Inferior parietal cortex (tissue), 1 donor: ENCODE measurements at regions not wholly inside any gene's neighbourhood (a gene's known extent, or its start where the extent isn't known, plus 50 kb on each side); places are given as distances from the start of the nearest gene placed in this dataset.
"Not testable (repeated sequence)": the region's sequence is repeated elsewhere in the genome, so short reads cannot be mapped to it uniquely, and the experiment has no call there.

ENCODE experiments used
- DNase-seq: peaks from one replicate; pipeline ENCODE4 v3.0.0-alpha.2; 2016; ENCODE audit errors: extremely low spot score

DNA sequence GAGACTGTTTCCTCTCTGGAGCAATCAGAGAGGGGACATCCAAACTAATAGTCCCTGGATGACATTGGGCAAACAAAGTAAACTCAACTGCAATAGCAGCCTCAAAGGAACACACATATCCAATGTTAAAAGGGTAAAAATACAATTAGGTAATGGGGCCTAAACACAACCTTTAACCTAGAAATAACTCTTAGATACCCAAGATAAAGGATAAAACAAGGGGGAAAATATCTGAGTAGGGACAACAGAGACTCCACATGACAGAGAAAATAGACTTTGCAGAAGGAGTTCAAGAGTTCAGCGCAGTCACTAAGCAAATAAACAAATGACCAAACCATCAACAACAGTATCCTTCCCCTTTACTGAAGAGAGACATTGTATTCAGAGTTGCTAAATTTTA is 149.3 kb downstream of the FBXO4 start:
- DNase-seq, result no peak

DNA sequence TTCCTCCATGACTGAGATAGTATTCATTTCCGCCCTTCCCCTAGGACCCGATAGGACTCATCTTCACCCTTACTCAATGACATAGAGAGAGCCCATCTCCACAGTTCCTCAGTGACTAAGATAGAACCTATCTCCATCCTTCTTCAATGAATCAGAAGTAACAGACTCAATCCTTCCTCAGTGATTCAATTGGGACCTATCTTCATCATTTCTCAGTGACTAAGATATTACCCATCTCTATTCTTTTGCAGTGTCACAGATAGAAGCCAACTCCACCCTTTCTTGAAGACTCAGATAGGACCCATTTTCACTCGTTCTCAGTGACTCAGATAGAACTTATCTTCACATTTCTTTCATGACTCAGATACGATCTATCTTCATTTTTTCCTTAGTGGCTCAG is 164.6 kb downstream of the FBXO4 start:
- no peak for DNase-seq

DNA sequence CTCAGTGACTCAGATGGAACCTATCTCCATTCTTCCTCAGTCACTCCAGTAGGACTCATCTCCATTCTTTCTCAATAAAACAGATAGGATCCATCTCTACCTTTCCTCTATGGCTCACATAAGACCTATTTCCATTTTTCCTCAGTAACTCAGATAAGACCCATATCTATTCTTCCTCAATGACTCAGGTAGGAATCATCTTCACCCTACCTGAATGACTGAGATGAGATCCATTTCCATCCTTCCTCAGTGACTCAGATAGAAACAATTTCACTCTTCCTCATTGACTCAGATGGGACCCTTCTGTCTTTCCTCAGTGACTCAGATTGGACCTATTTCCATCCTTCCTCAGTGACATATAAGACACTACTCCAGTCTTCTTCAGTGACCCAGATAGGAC is 165.1 kb downstream of the FBXO4 start:
- no peak for DNase-seq

DNA sequence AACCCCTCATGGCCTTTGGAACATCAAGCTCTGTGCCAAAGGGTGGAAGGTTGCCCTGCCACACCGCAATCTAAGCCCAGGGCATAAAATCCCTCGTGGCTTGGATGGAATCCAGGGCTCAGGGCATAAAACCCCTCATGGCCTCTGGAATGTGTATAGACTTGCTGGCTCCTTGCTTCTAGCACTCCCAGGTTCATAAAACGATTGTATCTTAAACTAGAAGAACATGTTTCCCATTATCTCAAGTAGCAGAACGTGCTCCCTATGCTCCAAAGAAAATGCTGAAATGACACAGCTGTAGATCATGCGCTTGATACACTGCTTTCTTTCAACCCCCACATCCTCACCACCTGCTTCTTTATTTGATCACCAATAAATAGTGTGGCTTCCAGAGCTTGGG is 174.8 kb downstream of the FBXO4 start:
- DNase-seq, result not testable (repeated sequence)

DNA sequence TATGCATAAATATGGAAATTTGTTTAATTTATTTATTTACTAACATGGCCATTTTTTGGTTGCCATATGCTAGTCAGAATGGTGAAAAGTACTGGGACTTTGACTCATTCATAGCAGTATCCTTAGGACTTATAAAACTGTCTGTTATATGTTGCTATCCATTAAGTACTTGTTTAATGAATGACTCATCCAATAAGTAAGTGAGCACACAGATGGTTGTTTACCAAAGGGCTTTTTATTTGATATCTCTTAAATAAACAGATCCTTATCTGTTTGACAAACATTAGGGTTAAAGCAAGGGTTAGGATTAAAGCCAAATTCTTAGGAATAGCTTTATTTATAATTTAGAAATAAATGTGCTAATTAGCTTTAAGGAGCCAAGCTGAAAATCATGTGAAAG is 183.4 kb downstream of the FBXO4 start:
- no peak for DNase-seq

DNA sequence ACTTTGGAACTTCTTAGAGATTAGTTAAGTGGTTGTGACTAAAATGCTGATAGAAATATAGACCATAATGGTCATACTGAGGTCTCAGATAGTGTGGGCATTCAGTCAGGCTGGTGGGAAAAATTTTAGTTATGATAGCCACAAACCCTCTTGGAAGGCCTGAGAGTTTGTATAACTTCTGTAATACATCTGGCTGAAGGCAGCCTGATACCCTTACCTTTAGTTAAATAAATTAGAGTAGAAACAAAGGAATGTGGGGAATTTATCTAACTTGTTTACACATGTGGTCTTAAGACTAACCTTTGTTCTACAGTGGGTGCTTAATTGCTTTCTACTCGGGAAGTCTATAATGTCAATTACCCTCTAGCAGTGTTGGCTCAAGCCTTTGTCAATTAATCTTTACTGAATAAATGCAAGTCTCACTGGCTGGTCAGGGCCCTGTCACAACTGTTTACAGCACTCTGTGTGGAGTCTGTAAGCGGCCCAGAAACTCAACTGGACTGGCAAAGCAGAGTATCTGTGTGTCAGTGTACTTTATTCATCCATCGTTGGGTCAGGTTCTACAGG is 184.0 kb downstream of the FBXO4 start:
- no peak for DNase-seq

DNA sequence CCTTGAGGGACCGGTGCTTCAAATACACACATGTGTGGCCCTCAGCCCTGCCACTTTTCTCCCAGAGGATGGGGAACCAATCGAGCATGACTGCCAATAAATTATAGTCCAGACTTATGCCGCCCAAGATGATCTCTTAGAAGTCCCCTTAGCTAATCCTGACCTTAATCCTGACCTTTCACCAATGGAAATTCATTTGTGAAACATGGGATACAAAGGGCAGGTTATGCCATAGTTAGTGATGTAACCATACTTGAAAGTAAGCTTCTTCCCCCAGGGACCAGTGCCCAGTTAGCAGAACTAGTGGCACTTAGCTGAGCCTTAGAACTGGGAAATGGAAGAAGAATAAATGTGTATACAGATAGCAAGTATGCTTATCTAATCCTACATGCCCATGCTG is 190.6 kb downstream of the FBXO4 start:
- DNase-seq, result not testable (repeated sequence)

DNA sequence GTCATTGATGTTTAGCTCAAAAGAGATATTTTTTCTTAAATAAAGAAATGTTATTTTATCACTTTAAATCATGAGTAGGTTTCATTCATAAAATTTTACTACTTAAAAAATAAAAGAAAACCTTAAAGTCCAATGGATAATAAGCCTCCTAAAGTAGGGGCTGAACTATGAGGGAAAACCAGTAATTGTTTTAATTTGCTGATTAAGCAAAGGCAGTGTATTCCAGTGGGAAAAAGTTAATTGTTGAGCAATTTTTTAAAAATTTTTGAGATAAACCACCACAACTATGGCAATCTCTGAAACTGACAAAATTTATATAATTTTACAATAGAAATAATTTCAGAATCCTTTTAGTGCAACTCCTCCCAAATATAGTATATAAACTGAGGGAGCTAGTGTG is 195.0 kb downstream of the FBXO4 start:
- DNase-seq, result no peak

DNA sequence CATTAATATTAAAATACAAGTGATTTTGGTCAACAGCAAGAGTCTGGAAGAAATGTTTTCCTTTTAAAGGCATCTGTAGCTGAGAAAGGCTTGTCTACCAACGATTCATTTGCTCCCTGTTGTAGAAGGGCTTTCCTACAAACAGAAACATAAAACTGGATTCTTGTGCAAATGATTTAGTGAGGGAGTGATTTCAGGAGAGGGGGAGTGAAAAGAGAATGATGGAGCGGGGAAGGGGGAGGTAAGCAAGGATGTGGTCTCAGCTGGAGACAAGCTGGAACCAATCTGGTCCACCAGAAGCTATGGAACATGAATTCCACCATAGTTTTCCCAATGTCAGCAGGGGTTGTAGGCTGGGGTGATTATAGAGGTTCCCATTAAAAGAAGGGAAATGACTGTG is 196.3 kb downstream of the FBXO4 start:
- DNase-seq, result no peak

DNA sequence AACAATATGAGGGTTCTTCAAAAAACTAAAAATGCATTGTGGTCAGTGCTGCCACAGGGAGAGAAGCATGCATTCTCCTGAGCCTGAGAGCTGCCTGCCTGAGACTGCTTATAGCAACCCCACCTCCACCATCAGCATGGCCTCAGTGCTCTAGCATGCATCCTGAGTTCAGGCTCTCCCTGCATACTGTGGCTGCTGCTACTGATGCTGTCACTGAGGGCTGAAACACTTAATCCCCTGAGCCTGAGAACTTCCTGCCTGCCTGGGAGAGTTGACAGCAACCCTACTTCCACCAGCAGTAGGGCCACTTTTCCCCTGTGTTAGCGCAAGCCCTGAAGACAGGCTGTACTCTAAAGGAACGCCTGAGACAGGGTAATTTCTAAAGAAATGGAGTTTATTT is 206.0 kb downstream of the FBXO4 start:
- no peak for DNase-seq

DNA sequence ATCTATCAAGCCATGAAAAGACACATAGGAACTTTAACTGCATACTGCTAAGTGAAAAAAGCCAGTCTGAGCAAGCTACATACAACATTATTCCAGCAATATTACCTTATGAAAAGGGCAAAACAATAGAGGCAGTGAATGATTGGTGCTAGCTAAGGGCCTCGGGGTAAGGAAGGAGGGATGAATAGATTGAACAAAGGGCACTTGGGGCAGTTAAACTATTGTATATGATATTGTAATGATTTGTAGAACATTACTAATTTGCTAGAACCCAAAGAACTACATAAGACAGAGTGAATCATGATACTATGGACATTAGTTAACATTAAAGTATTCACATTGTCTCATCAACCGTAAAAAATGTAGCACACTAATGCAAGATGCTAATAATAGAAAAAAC is 218.3 kb downstream of the FBXO4 start:
- no peak for DNase-seq

DNA sequence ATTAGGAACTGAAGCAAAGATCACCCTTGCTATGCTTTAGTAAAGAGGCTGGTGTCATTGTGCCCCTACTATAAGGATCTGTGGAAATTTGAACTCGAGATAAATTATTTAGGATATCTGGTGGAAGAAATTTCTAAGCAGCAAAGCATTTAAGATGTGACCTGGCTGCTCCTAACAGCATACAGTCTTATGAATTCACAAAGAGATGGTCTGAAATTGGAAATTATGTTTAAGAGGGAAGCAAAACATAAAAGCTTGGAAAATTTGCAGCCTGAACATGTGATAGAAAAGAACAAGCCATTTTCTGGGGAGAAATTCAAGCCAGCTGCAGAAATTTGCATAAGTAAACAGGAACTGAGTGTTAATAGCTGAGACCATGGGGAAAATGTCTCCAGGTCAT is 223.7 kb downstream of the FBXO4 start:
- no peak for DNase-seq

DNA sequence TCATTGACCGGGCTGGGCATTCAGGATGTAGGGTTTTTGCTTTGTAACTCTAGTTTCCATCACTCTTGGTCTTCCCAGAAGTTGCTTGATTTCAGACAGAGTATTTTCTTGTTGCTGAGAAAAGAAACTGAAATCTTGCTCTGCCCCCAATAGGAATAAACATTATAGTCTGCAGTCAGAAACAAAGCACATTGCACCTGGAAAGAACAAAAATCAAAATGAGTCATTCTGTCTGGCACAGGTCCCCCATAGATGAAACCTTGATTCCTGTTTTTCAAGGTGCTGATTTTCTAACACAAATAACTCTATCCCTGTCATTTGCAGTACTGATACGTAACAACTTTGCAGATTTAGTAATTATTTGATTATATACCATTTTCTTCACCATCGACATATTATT is 232.1 kb downstream of the FBXO4 start:
- DNase-seq, result no peak

DNA sequence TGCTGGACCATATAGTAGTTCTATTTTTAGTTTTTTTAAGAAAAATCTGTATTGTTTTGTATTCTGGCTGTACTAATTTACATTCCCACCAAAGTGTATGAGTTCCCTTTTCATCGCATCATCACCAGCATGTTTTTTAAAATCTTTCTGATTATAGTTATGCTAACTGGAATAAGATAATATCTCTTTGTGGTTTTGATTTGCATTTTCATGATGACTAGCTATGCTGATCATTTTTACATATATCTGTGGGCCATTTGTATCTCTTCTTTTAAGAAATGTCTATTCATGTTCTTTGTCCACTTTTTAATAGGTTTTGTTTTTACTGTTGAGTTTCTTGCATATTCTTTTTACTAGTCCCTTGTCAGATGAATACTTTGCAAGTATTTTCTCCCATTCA is 238.0 kb downstream of the FBXO4 start:
- no peak for DNase-seq

DNA sequence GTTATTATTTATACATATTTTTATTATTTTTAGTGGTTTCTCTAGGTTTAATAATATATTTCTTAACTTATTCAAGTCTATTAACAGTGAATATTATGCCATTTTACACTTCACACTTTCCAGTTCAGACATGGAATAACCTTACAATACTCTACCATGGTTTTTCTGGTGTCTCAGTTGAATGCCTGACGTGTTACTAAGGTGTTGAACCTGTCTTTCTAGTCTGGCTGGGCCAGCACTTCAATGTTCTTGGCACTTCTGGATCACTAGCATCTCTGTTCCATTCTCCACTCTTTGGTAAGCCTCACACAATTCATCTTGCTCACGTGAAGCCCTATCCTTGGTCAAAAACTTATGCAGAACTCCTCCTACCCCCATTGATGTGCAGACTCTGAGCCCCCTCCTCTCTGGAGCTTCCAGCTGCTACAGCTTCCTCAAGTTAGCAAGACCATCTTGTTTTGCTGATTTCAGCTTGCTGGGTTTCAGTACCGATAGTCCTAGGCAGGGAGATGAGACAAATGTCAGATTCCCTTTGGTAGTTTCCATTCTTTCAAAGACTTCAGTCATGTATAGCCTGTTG is 243.1 kb downstream of the FBXO4 start:
- no peak for DNase-seq

DNA sequence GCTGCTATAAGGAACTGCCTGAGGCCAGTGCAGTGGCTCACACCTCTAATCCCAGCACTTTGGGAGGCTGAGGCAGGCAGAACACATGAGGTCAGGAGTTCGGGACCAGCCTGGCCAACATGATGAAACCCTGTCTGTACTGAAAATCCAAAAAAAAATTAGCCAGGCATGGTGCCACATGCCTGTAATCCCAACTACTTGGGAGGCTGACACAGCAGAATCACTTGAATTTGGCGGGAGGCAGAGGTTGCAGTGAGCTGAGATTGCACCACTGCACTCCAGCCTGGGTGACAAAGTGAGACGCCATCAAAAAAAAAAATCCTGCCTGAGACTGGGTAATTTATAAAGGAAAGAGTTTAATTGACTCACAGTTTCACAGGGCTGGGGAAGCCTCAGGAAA is 247.1 kb upstream of the GHR start:
- not testable (repeated sequence) for DNase-seq

DNA sequence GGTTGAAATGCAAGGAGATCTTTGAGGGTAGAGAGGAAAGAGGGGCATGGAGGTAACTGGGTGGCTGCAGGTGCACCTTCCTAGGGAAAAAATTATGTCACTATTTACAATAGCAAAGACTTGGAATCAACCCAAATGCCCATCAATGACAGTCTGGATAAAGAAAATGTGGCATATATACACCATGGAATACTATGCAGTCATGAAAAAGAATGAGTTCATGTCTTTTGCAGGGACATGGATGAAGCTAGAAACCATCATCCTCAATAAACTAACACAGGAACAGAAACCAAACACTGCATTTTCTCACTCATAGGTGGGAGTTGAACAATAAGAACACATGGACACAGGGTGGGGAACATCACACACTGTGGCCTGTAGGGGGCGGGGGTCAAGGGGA is 243.4 kb upstream of the GHR start:
- DNase-seq, result not testable (repeated sequence)

DNA sequence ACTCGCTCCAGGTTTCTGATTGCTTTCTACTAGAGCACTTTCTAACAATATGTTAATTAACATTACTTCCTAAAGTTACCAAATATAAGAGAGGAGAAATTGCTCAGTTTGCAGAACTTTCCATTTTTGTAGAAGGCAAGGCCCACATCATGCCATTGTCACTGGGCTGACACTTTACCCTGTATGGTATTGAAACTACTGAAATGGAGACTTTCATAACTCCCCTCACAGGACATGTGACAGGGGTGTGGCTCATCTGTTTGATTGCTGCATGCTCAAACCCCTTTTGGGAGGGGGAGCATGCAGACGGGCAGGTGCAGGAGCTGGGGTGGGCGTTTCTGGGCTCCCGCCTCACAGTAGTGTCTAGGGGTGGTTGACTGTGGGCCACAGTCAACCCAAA is 206.3 kb upstream of the GHR start:
- DNase-seq, result no peak

DNA sequence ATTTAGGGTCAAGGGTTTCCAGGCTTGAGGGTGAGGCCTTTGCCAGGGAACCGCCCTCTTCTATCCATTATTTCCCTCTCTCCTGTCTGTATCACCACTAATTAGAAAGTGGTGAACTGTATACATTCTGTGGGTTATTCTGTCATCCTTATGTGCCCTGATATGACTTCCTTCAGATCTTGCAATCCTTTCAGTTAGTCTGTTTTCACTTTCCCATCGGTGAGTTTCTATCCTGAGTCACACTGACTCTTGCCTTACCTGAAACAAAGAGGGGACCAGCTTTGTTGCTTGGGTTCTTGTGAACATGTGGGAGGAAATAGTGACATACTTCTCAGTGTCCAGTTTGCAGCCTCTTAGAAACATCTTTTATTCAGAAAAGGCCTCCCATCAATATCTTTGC is 205.4 kb upstream of the GHR start:
- DNase-seq, result no peak

DNA sequence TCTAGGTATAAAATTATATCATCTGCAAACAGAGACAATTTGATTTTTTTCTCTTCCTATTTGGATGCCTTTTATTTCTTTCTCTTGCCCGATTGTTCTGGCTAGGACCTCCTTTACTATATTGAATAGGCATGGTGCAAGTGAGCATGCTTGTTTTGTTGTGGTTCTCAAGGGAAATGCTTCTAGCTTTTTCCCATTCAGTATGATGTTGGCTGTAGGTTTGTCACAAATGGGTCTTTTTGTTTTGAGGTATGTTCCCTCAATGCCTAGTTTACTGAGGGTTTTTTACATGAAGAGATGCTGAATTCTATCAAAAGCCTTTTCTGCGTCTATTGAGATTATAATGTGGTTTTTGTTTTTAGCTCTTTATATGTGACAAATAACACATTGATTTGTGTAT is 198.2 kb upstream of the GHR start:
- DNase-seq, result no peak

DNA sequence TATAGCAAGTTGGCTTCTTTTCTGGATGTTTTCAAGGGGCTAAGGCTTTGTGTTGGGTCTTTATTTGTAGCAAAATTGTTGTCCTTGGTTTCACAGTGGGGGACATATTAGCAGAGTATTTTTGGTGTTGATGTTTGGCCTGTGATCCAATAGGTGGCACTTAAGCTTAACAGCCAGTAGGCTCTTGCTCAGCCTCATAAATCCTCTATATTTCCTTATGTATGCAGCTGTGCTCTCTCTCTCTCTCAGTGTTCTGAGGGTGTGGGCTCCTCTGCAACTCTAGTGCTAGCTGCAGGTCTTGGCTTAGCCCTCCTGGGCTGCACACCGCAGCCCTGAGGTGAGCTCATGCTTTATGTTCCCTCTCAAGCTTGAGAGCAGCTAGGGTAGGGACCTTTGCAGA is 195.0 kb upstream of the GHR start:
- DNase-seq, result no peak

DNA sequence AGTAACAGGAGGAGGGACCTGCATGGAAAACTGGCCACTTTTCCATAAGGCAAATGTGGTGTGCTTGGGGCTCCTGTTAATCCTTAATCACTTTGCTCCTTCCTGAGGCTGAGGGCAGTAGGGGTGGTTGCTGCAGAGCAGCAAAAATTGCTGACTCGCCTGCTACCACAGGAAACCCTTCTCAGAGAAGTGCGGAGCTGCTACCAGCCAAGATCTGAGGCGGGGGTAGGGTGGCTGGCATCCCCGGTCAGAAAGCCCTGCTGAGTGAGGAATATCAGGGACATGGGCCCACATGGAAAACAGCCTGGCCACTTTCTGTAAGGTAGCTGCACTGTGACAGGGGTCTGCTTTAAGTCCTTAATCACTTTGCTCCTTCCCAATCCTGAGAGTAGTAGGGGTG is 192.4 kb upstream of the GHR start:
- no peak for DNase-seq

DNA sequence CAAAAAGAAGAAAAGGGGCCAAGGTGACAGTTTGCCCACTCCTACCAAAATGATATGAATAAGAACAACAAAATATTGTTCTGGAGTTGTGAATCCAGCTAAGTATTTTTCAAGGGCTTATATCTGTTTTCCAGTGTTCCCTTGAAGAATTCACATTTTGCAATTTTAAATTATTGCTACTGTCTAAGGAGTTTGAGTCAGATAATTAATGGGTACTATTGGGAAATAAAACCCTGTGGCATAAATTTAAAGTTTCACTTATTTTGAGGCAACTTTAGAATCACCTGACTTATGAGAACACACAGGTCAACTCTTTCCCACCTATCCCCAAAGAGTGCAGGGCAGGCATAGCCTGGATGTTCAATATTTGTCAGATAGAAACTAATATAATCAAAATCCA is 188.0 kb upstream of the GHR start:
- DNase-seq, result no peak

DNA sequence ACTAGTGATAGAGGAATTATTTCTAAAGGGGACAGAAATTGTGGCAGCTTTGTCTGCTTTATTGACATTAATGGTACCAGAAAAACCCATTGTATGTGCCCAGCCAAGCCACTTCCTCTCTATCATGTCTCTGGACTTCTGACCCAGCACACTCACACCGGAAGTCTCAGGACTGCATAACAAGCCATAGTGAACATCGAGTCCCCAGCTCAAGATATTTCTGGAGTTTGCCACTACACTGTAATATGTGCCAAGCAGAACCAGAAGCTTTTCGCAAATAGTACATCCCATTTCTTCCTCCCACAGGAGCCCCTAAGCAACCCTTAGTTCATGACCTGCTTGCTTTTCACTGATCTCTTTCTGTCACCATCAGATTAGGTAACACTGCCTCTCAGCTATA is 187.4 kb upstream of the GHR start:
- no peak for DNase-seq
